ENCODE measurements at regions not wholly inside any gene's neighbourhood (a gene's known extent, or its start where the extent isn't known, plus 50 kb on each side); places are given as distances from the start of the nearest gene placed in this dataset.

- DNase-seq (ENCODE audit: extremely low spot score), result no peak
- no peaks in the 10 kb centered on the region for H3K36me3 ChIP-seq
- H3K27me3 ChIP-seq, result no peaks in the 10 kb centered on the region
- H3K4me1 ChIP-seq, result no peaks in the 10 kb centered on the region
- H3K27ac ChIP-seq (replicated peaks in 1 of 4), result no peak overlapping the region
- H3K4me3 ChIP-seq, result no peak overlapping the region
- no peak for TF ChIP-seq POLR2A (IDR thresholded peaks at IDR 0.05; ENCODE audit: low read depth)
- no peaks in the 10 kb centered on the region for H3K9me3 ChIP-seq
- WGBS, result 66% methylated on average over 2 of the region's 2 CpGs
- intact Hi-C loops (cut with DNase I), result no loop called here
Observed at GRCh38 chr4:35286434-35286833, 957.9 kb downstream of the ARAP2 start.

GRCh38 chr4:35300996-35301774 is 943.1 kb downstream of the ARAP2 start:
- H3K4me3 ChIP-seq, result no peak overlapping the region
- TF ChIP-seq EP300 (IDR thresholded peaks at IDR 0.05) (no peak), POLR2A (IDR thresholded peaks at IDR 0.05; ENCODE audit: low read depth) (no peak), CTCF (IDR thresholded peaks at IDR 0.05) (no peak), POLR2AphosphoS5 (IDR thresholded peaks at IDR 0.05) (no peak)
- H3K9me3 ChIP-seq, result no peaks in the 10 kb centered on the region
- 72% methylated on average over 11 of the region's 11 CpGs for WGBS
- H3K4me1 ChIP-seq, result no peaks in the 10 kb centered on the region
- intact Hi-C loops (cut with DNase I), result no loop called here
- no peak for DNase-seq (ENCODE audit: extremely low spot score)
- no peaks in the 10 kb centered on the region for H3K27me3 ChIP-seq
- no peak overlapping the region for H3K27ac ChIP-seq (replicated peaks in 1 of 4)
- H3K36me3 ChIP-seq, result no peaks in the 10 kb centered on the region

GRCh38 chr4:35315419-35315818 is 928.9 kb downstream of the ARAP2 start:
- Histone ChIP-seq H3K27ac (replicated peaks in 1 of 4) (no peak overlapping the region), H3K9me3 (no peaks in the 10 kb centered on the region), H3K27me3 (no peaks in the 10 kb centered on the region), H3K36me3 (no peaks in the 10 kb centered on the region), H3K4me1 (no peaks in the 10 kb centered on the region), H3K4me3 (no peak overlapping the region)
- no peak for DNase-seq (ENCODE audit: extremely low spot score)
- intact Hi-C loops (cut with DNase I), result no loop called here
- no peak for TF ChIP-seq EP300 (IDR thresholded peaks at IDR 0.05)
- TF ChIP-seq POLR2A (IDR thresholded peaks at IDR 0.05; ENCODE audit: low read depth), result no peak
- no peak for TF ChIP-seq POLR2AphosphoS5 (IDR thresholded peaks at IDR 0.05)
- TF ChIP-seq CTCF (IDR thresholded peaks at IDR 0.05), result no peak

- TF ChIP-seq CTCF (IDR thresholded peaks at IDR 0.05), result no peak
- TF ChIP-seq POLR2AphosphoS5 (IDR thresholded peaks at IDR 0.05), result no peak
- TF ChIP-seq POLR2A (IDR thresholded peaks at IDR 0.05; ENCODE audit: low read depth), result no peak
- TF ChIP-seq EP300 (IDR thresholded peaks at IDR 0.05), result no peak
- Histone ChIP-seq H3K27me3 (no peaks in the 10 kb centered on the region), H3K27ac (replicated peaks in 1 of 4) (no peak overlapping the region), H3K9me3 (no peaks in the 10 kb centered on the region), H3K4me1 (no peaks in the 10 kb centered on the region), H3K4me3 (no peak overlapping the region), H3K36me3 (no peaks in the 10 kb centered on the region)
- no peak for DNase-seq (ENCODE audit: extremely low spot score)
- 66% methylated on average over 5 of the region's 5 CpGs for WGBS
- intact Hi-C loops (cut with DNase I), result no loop called here
Observed at GRCh38 chr4:35325908-35326453, 918.3 kb downstream of the ARAP2 start.

- no peak for DNase-seq (ENCODE audit: extremely low spot score)
- Histone ChIP-seq H3K27ac (replicated peaks in 1 of 4) (no peak overlapping the region), H3K27me3 (no peaks in the 10 kb centered on the region), H3K4me3 (no peak overlapping the region), H3K4me1 (no peaks in the 10 kb centered on the region), H3K9me3 (no peaks in the 10 kb centered on the region), H3K36me3 (no peaks in the 10 kb centered on the region)
- TF ChIP-seq CTCF (IDR thresholded peaks at IDR 0.05), result no peak
- intact Hi-C loops (cut with DNase I), result no loop called here
- 53% methylated on average over 2 of the region's 2 CpGs for WGBS
Observed at GRCh38 chr4:35342833-35343232, 901.5 kb downstream of the ARAP2 start.
